Activated naive CD8-positive, alpha-beta T cell (primary cell): ENCODE measurements at regions not wholly inside any gene's neighbourhood (a gene's known extent, or its start where the extent isn't known, plus 50 kb on each side); places are given as distances from the start of the nearest gene placed in this dataset.
"Not testable (repeated sequence)": the region's sequence is repeated elsewhere in the genome, so short reads cannot be mapped to it uniquely, and the experiment has no call there.

Experiments used
- H3K27ac Mint-ChIP-seq: one replicate; pipeline ENCODE4 v1.8.0; 2021; ENCODE audit warnings: mixed read lengths
- H3K27me3 Mint-ChIP-seq: one replicate; pipeline ENCODE4 v1.8.0; 2021; ENCODE audit warnings: mixed read lengths
- H3K36me3 Mint-ChIP-seq: one replicate; pipeline ENCODE4 v1.8.0; 2021; ENCODE audit warnings: mixed read lengths
- H3K4me1 Mint-ChIP-seq: one replicate; pipeline ENCODE4 v1.8.0; 2021; ENCODE audit warnings: low read depth, mixed read lengths
- H3K4me3 Mint-ChIP-seq: one replicate; pipeline ENCODE4 v1.8.0; 2021; ENCODE audit warnings: mild to moderate bottlenecking, mixed read lengths
- H3K9me3 Mint-ChIP-seq: one replicate; pipeline ENCODE4 v1.8.0; 2021; ENCODE audit warnings: low read depth, mixed read lengths

DNA sequence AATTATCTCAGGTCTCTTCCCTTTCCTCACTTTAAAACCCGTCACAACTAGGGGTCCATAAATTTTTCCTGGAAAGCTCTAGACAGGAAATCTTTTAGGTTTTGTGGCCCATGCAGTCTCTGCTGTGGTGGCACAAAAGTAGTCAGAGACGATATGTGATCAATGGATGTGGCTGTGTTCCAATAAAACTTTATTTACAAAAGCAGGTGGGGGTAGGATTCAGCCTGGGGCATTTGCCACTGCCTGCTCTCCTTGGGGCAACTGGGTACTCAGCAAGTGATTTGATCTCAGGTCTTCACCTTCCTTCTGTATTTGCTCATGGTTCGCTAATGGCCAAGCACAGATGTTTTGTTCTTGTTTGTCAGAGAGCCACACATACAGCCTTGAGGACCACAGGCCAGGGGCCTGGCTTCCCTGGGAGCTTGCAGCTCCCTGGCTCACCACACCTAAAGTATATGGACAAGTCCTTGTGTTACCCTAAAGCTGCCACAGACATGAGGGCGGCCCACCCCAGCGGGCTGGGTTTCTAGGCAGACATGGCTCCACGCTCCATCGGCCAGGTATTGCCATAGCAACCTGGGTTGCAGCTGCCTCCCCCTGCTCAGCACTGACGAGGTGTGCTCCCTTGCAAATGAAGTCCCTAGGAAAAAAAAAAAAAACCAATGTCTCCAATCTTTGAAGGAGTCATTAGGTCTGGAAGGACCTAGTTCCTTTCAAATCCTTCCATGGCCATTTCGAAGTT lies 89.7 kb upstream of the YWHAQ start:
- Mint-ChIP-seq H3K27ac (no peak overlapping the region), H3K27me3 (no peaks in the 10 kb centered on the region), H3K4me1 (no peaks in the 10 kb centered on the region), H3K4me3 (no peak overlapping the region), H3K36me3 (no peaks in the 10 kb centered on the region), H3K9me3 (no peaks in the 10 kb centered on the region)

DNA sequence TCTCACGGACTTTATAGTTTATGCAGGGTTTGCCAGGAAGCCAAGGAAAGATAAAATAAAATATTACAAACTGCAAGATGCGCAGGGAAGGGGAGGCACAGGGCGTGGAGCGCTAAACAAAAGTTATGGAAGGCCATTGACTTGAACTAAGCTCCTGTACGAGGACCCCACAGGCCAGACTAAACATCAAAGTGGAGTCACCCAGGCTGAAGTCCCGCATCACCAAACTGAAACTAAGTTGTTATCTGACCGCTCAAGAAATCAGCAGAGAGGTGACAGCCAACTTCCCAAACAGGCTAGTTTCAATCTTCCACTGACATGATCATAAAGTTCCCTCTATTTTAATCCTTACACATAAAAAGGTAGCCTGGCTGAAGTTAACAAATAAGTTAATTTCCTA lies 90.5 kb upstream of the YWHAQ start:
- no peaks in the 10 kb centered on the region for H3K27me3 Mint-ChIP-seq
- H3K9me3 Mint-ChIP-seq: no peaks in the 10 kb centered on the region
- H3K36me3 Mint-ChIP-seq: no peaks in the 10 kb centered on the region
- no peaks in the 10 kb centered on the region for H3K4me1 Mint-ChIP-seq
- no peak overlapping the region for H3K4me3 Mint-ChIP-seq
- H3K27ac Mint-ChIP-seq: no peak overlapping the region

DNA sequence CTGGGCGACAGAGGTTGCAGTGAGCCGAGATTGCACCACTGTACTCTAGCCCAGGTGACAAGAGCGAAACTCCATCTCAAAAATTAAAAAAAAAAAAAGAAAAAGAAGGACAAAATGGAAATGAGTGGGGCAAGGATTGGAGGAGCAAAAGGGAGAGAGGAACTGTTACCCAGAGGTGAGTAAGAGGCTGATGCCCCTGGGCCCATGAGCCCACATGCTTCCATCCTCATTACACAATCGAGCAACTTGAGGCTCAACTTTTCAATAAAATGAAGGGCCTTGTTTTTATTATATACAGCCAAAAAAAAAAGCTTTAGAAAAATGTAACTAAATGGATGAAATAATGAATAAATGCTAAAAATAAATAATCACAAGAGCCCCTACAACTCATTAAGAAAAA lies 91.7 kb upstream of the YWHAQ start:
- H3K4me3 Mint-ChIP-seq: no peak overlapping the region

DNA sequence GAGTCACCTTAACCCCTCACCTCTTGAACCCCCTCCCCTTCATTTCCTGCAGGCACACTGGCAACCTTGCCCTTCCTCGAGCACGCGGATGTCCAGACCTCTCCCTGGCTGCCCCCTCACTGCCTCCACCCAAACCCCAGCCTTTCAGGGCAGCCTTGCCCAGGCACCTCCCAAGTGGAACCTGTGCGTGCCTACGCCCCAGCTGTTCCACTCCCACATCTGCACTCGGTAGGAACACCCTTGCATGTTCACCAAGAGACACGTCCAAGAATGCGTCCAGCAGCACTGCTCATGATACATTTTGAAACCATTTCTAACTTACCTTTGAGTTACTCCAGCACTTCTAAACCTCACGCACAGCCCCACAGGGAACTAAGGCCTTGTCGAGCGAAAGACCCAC lies 93.8 kb upstream of the YWHAQ start:
- no peaks in the 10 kb centered on the region for H3K36me3 Mint-ChIP-seq
- no peak overlapping the region for H3K4me3 Mint-ChIP-seq
- H3K27me3 Mint-ChIP-seq: no peaks in the 10 kb centered on the region
- no peaks in the 10 kb centered on the region for H3K9me3 Mint-ChIP-seq
- H3K27ac Mint-ChIP-seq: no peak overlapping the region
- no peaks in the 10 kb centered on the region for H3K4me1 Mint-ChIP-seq

More for the DNA sequence above, 91.7 kb upstream of the YWHAQ start:
- Mint-ChIP-seq H3K36me3 (no peaks in the 10 kb centered on the region), H3K27me3 (no peaks in the 10 kb centered on the region), H3K9me3 (no peaks in the 10 kb centered on the region), H3K4me1 (no peaks in the 10 kb centered on the region), H3K27ac (no peak overlapping the region)

DNA sequence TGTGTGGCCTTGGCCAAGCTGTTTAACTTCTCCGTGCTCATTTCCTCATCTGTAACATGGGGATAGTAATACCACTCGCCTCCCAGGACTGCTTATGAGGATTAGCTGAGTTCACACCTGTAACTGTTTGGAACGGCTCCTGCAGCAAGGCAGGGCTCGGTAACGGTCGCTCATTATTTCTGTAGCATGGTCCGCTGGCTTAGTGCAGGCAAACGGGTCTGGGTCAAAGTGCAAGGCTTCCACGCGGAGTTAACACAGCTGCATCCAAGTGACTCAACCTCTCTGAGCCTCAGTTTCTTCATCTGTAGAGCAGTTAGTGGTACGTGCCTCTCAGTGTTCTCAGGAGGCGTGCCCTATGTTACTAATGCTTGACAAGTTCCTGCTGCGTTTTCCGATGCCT lies 94.3 kb upstream of the YWHAQ start:
- H3K4me3 Mint-ChIP-seq: no peak overlapping the region
- H3K27me3 Mint-ChIP-seq: no peaks in the 10 kb centered on the region
- no peaks in the 10 kb centered on the region for H3K4me1 Mint-ChIP-seq
- H3K27ac Mint-ChIP-seq: peak overlapping the region; percentile 59
- no peaks in the 10 kb centered on the region for H3K36me3 Mint-ChIP-seq
- no peaks in the 10 kb centered on the region for H3K9me3 Mint-ChIP-seq

DNA sequence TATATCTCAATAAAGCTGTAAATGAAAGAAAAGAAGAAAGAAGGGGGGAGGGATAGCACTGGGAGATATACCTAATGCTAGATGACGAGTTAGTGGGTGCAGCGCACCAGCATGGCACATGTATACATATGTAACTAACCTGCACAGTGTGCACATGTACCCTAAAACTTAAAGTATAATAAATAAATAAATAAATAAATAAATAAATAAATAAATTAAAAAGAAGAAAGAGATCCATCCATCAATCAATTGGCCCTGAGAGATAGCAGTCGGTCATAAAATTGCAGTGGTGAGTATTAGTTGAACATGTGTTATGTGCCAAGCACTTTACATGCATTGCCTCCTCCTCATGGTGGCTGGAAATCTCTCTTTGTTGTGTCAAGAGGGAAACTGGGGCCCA lies 95.2 kb upstream of the YWHAQ start:
- H3K27ac Mint-ChIP-seq, H3K4me1 Mint-ChIP-seq, H3K9me3 Mint-ChIP-seq, H3K36me3 Mint-ChIP-seq, H3K4me3 Mint-ChIP-seq, H3K27me3 Mint-ChIP-seq: not testable (repeated sequence)

DNA sequence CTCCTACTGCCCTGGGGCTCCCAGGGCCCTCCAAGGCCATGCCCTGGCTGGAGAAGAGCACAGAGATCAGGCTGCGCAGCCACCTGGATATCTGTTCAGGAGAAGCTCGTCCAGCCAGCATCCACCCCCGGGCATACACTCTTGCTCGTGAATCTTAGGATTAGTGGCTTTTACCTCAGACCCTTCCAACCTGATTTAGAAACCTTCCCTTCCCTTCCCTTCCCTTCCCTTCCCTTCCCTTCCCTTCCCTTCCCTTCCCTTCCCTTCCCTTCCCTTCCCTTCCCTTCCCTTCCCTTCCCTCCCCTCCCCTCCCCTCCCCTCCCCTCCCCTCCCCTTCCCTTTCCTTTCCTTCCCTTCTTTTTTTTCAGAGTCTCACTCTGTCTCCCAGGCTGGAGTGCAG lies 99.7 kb upstream of the YWHAQ start:
- not testable (repeated sequence) for H3K4me1 Mint-ChIP-seq, H3K27me3 Mint-ChIP-seq, H3K36me3 Mint-ChIP-seq, H3K27ac Mint-ChIP-seq, H3K4me3 Mint-ChIP-seq, H3K9me3 Mint-ChIP-seq

DNA sequence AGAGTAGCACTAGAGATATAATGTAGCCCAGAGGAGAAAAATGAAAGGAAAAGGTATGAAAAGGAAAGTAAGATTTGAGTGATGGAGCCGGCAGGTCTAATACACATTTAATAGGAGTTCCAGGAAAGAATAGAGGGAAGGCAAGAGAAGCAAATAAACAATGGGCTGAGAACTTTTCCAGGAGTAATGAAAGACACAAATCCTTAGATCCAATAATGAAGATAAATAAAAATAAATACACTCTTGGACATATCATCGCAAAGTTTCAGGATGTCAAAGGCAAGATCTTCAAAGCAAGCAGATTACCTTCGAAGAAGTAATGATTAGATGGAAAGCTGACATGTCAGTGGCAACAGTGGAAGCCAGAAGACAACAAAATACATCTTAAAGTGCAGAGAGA lies 102.0 kb upstream of the YWHAQ start:
- Mint-ChIP-seq H3K4me3 (no peak overlapping the region), H3K4me1 (peaks cover 28% of the 10 kb centered on the region), H3K9me3 (no peaks in the 10 kb centered on the region), H3K27ac (no peak overlapping the region), H3K36me3 (no peaks in the 10 kb centered on the region), H3K27me3 (no peaks in the 10 kb centered on the region)

DNA sequence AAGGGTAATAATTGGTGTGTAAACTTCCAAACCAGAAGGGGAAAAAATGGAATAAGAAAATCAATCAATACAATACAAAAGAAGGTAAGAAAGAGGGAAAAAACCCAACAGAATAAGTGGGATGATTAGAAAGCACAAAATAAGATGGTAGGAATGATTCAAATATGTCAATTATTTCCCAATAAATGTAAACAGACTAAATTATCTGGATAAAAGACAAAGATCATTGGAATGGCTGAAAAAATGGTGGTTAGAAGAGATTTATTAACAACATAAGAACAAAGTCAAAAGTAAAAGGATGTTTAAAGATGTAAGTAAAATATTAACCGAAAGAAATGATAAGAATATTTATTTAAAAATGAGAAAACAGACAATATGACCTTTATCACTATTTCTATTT lies 103.5 kb upstream of the YWHAQ start:
- H3K9me3 Mint-ChIP-seq: no peaks in the 10 kb centered on the region
- H3K27me3 Mint-ChIP-seq: no peaks in the 10 kb centered on the region
- no peak overlapping the region for H3K27ac Mint-ChIP-seq
- H3K4me3 Mint-ChIP-seq: no peak overlapping the region
- H3K4me1 Mint-ChIP-seq: peaks cover 42% of the 10 kb centered on the region
- H3K36me3 Mint-ChIP-seq: no peaks in the 10 kb centered on the region

DNA sequence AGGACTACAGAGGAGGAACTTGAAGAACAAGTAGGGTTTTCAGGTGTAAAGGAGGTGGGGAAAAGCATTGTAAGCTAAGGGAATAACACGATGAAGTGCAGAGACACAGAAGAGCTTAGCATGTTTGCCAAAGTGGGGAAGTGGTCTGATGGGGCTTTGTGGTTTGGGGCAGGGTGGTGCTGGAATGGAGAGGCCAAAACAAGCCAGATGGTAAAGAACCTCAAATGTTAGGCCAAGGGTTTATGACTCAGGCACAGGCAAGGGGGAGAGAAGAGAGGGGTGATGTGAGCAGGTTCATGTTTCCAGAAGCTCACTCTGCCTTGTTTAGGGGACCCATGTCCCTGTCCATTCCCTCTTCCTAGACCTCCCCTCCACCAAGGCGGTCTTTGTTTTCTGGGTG lies 104.5 kb upstream of the YWHAQ start:
- no peak overlapping the region for H3K27ac Mint-ChIP-seq
- no peaks in the 10 kb centered on the region for H3K36me3 Mint-ChIP-seq
- no peaks in the 10 kb centered on the region for H3K9me3 Mint-ChIP-seq
- no peaks in the 10 kb centered on the region for H3K27me3 Mint-ChIP-seq
- H3K4me1 Mint-ChIP-seq: peaks cover 46% of the 10 kb centered on the region
- peak overlapping the region; percentile 0 for H3K4me3 Mint-ChIP-seq

DNA sequence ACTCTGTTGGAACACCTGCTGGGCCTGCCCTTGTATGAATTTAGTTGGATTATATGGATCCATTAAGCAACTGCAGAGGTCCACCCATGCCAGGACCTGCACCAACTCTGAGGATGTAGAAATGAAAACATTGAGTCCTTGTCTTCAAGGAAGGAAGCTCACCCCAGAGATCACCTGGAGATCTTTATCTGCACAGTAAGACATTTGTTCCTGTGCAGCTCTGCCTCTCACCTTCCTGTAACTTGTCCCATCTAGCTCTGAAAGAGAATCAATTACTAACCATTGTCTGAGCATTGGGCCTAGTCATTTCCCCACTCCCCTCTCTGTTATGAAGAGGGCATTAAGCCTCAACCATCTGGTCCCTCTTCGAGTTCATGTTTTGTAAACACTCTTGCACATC lies 105.2 kb upstream of the YWHAQ start:
- no peaks in the 10 kb centered on the region for H3K9me3 Mint-ChIP-seq
- peaks cover 49% of the 10 kb centered on the region for H3K4me1 Mint-ChIP-seq
- no peaks in the 10 kb centered on the region for H3K36me3 Mint-ChIP-seq
- no peak overlapping the region for H3K4me3 Mint-ChIP-seq
- no peaks in the 10 kb centered on the region for H3K27me3 Mint-ChIP-seq
- peak overlapping the region; percentile 71 for H3K27ac Mint-ChIP-seq

DNA sequence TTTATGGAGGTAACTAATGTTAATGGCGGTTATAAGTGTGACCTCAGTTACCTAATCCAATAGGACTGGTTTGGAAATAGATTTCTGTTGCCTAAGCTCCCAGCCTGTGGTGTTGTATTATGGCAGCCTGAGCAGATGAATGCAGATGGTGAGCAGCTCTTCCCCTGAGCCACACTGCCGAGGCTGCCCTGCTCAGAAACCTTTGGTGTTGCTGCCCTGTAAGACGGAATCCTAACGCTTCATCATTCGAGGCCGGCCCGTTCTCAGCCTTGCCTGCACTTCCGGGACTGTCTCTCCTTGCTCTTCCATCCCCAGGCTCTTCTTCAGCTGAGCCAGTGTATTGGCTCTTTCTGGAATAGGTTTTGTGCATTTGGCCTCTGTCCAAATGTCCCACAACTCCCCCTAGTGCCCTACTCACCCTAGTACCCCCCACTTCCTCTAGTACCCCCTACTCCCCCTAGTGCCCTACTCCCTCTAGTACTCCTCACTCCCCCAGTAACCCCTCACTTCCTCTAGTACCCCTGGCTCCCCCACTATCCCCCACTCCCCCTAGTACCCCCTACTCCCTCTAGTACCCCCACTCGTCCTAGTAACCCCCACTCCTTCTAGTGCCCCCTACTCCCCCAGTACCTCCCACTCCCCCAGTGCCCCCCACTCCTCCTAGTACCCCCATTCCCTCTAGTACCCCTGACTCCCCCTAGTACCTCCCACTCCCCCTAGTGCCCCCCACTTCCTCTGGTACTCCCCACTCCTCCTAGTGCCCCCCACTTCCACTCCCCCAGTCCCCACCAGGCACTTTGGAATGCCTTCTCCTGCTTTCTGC lies 106.0 kb upstream of the TAF1B start:
- no peaks in the 10 kb centered on the region for H3K9me3 Mint-ChIP-seq
- H3K4me1 Mint-ChIP-seq: peaks cover 49% of the 10 kb centered on the region
- no peak overlapping the region for H3K4me3 Mint-ChIP-seq
- H3K27ac Mint-ChIP-seq: no peak overlapping the region
- no peaks in the 10 kb centered on the region for H3K36me3 Mint-ChIP-seq
- H3K27me3 Mint-ChIP-seq: no peaks in the 10 kb centered on the region

DNA sequence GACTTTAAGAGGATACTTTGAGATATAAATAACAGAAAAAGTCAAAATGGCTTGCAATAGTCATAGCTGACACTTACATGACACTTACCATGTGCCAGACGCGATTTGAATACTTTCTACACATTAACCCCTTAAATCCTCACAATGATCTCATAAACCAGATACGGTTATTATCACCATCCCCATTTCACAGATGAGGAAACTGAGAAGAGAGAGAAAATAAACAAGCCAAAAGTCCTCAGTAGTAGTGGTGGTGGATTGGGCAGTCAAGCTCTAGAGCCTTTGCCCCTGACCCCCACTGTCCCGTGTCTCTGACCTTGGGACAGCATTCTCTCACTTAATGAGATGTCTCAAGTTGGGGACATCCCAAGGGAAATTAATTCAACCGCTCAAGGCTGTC lies 105.2 kb upstream of the TAF1B start:
- H3K4me3 Mint-ChIP-seq: peak overlapping the region; percentile 30
- peaks cover 49% of the 10 kb centered on the region for H3K4me1 Mint-ChIP-seq
- H3K9me3 Mint-ChIP-seq: no peaks in the 10 kb centered on the region
- peak overlapping the region; percentile 36 for H3K27ac Mint-ChIP-seq
- H3K36me3 Mint-ChIP-seq: no peaks in the 10 kb centered on the region
- no peaks in the 10 kb centered on the region for H3K27me3 Mint-ChIP-seq

DNA sequence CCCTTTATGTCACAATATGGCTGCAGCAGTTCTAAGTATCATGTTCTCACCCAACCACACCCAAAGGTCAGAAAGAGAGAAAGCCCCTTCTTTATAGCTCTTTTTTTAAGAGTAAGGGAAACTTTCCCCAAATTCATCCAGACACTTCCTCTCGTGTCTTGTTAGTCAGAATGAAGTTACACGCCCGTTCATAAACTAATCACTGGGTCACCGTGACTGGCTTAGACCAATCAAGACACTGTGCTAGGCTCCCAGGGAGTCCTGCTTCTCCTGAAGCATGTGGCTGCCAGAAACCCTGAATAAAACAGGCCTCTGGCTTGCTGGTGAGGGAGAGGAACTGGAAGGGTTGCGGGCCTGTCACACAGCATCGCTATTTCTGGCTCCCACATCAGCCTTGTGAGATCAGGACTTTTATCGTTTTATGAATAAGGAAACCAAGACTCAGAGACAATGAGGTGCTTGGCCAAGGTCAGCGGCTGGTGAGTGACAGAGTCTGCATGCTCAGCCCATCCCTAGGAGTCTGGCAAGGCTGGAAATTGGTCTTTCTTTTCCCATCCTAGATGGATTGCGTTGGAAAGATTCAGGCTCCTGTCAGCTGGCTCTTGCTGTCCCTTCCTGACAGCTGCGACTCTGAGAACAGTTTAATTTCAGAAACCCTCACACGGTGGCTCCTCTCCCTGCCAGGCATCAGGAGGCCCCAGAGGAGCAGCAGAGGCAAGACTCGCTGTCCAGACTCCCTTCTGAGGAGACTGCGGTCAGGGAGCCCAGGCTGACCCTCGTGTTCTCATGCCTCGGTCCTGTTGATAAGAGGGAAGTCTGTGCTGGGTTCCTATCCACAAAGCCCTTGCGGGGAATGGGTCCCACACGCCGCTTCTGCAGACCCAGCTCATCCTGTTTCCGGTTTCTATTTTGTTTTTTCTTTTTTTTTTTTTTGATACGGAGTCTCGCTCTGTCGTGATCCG lies 104.5 kb upstream of the TAF1B start:
- peak overlapping the region; percentile 88 for H3K27ac Mint-ChIP-seq
- peaks cover 49% of the 10 kb centered on the region for H3K4me1 Mint-ChIP-seq
- H3K4me3 Mint-ChIP-seq: peak overlapping the region; percentile 82
- no peaks in the 10 kb centered on the region for H3K27me3 Mint-ChIP-seq
- H3K36me3 Mint-ChIP-seq: no peaks in the 10 kb centered on the region
- no peaks in the 10 kb centered on the region for H3K9me3 Mint-ChIP-seq

DNA sequence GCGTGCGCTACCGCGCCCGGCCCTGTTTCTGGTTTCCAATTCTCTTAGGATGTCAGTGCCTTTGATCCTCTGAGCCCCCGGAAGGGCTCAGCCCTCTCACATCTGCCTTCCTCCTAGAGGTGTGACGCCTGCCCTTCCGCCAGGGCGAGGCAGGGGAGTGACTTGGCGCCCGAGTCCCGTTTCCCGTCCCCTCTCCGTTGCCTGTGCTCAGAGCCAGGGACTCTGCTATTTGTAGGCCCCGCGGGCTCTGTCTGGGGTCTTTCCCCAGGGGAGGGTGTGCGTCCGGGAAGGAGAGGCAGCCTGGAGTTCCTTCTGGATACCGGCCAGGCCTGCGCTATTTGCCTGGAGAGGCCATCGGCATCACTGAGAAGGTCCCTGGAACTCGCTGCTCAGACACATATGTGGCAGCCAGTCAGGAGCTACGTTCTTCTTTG lies 103.7 kb upstream of the TAF1B start:
- no peaks in the 10 kb centered on the region for H3K9me3 Mint-ChIP-seq
- H3K36me3 Mint-ChIP-seq: no peaks in the 10 kb centered on the region
- H3K4me3 Mint-ChIP-seq: peak overlapping the region; percentile 82
- H3K27me3 Mint-ChIP-seq: no peaks in the 10 kb centered on the region
- peak overlapping the region; percentile 88 for H3K27ac Mint-ChIP-seq
- H3K4me1 Mint-ChIP-seq: peaks cover 49% of the 10 kb centered on the region
